ENCODE measurements at regions not wholly inside any gene's neighbourhood (a gene's known extent, or its start where the extent isn't known, plus 50 kb on each side); places are given as distances from the start of the nearest gene placed in this dataset.

GRCh38 chr3:165638034-165638433 lies 199.2 kb downstream of the BCHE start:
- TF ChIP-seq POLR2AphosphoS5 (IDR thresholded peaks at IDR 0.05) (no peak), CTCF (IDR thresholded peaks at IDR 0.05) (no peak), POLR2A (IDR thresholded peaks at IDR 0.05) (no peak)

All from gastroesophageal sphincter (tissue), 3 donors.